PC-9 (cell line): ENCODE measurements at regions not wholly inside any gene's neighbourhood (a gene's known extent, or its start where the extent isn't known, plus 50 kb on each side); places are given as distances from the start of the nearest gene placed in this dataset.

ENCODE experiments used
- BruUV-seq: library from RNA; stranded (reverse); fragments of 400-500 nt; replicated peaks from 2 replicates; lab custom pipeline; 2021; lab: Mats Ljungman, UMichigan
- CTCF ChIA-PET: fragments of 300-600 bp; sonication (Branson Sonifier 250); formaldehyde crosslinking; loops from one replicate; lab custom pipeline; 2022; ENCODE audit warnings: antibody characterized with exemption; lab: Charles Lee
- POLR2A ChIA-PET: fragments of 300-600 bp; sonication (Branson Sonifier 250); formaldehyde crosslinking; loops from one replicate; lab custom pipeline; 2022; ENCODE audit warnings: antibody characterized with exemption; ENCODE audit not compliant: unreplicated experiment; lab: Charles Lee
- DNase-seq, 2 experiments: peaks; one replicate each; pipeline versions ENCODE4 v3.0.0 to v3.0.0-alpha.2; 2015 to 2022; ENCODE audit warnings: mixed read lengths in 1 of 2
- H2AFZ ChIP-seq: fragments of 200-600 bp; sonication (generic); 2 replicates; pipeline ENCODE4 v1.8.1; 2017; ENCODE audit warnings: antibody characterized with exemption
- H3F3A ChIP-seq: fragments of 200-600 bp; sonication (generic); 2 replicates; pipeline ENCODE4 v1.8.1; 2017; ENCODE audit warnings: antibody characterized with exemption, mild to moderate bottlenecking, low read depth; ENCODE audit not compliant: insufficient read depth
- H3K27ac ChIP-seq: fragments of 200-600 bp; sonication (generic); 2 replicates; pipeline ENCODE4 v1.6.1; 2016; ENCODE audit warnings: mixed run types
- H3K27me3 ChIP-seq: fragments of 200-600 bp; sonication (generic); 2 replicates; pipeline ENCODE4 v1.6.1; 2016; ENCODE audit warnings: low read depth, mixed run types; ENCODE audit not compliant: insufficient read depth
- H3K36me3 ChIP-seq: fragments of 200-600 bp; sonication (generic); 2 replicates; pipeline ENCODE4 v1.6.1; 2016; ENCODE audit warnings: low read depth, mixed run types
- H3K4me1 ChIP-seq: fragments of 200-600 bp; sonication (generic); replicated peaks from 2 replicates; pipeline ENCODE4 v1.6.1; 2016; ENCODE audit warnings: mixed run types; ENCODE audit not compliant: insufficient read depth
- H3K4me2 ChIP-seq: fragments of 200-600 bp; sonication (generic); 2 replicates; pipeline ENCODE4 v1.6.1; 2017; ENCODE audit warnings: mixed run types
- H3K4me3 ChIP-seq: fragments of 200-600 bp; sonication (generic); 2 replicates; pipeline ENCODE4 v1.6.1; 2016; ENCODE audit warnings: mixed run types
- H3K79me2 ChIP-seq: fragments of 200-600 bp; sonication (generic); 2 replicates; pipeline ENCODE4 v1.6.1; 2017; ENCODE audit warnings: low read depth, mixed run types
- H3K9me2 ChIP-seq: fragments of 200-600 bp; sonication (generic); 2 replicates; pipeline ENCODE4 v1.8.1; 2017; ENCODE audit warnings: mild to moderate bottlenecking; ENCODE audit not compliant: insufficient read depth
- H3K9me3 ChIP-seq: fragments of 200-600 bp; sonication (generic); 2 replicates; pipeline ENCODE4 v1.8.1; 2016; ENCODE audit warnings: low read depth; ENCODE audit not compliant: insufficient read depth
- H4K20me1 ChIP-seq: fragments of 200-600 bp; sonication (generic); 2 replicates; pipeline ENCODE4 v1.8.1; 2017; ENCODE audit not compliant: insufficient read depth
- CTCF ChIP-seq: fragments of 200-600 bp; sonication (generic); conservative IDR thresholded peaks from 2 replicates; pipeline ENCODE4 v1.6.1; 2017; ENCODE audit warnings: mixed run types, antibody characterized with exemption, mild to moderate bottlenecking, moderate library complexity
- EZH2 ChIP-seq: fragments of 200-600 bp; sonication (generic); IDR thresholded peaks from 2 replicates; pipeline ENCODE4 v1.8.0; 2017; ENCODE audit warnings: antibody characterized with exemption, low read depth
- intact Hi-C: fragments of 100-400 bp; cut with micrococcal nuclease; formaldehyde crosslinking; loops from one replicate; pipeline ENCODE4 v1.10.0; 2022; ENCODE audit not compliant: unreplicated experiment

- BruUV-seq: no TSS peak
- POLR2A ChIA-PET: interaction anchor here (0.7 kb wide), 1 partner anchor 84 kb away, joined by 7 read pairs; no protein-coding TSS in a partner anchor
- peaks cover 99% of the 10 kb centered on the region for H3K79me2 ChIP-seq
These were observed 441.9 kb downstream of the SOX9 start for GRCh38 chr17:72562615-72563188.

GRCh38 chr17:72563952-72564351 is 443.1 kb downstream of the SOX9 start:
- POLR2A ChIA-PET: no interaction called here

More at GRCh38 chr17:72562615-72563188, 441.9 kb downstream of the SOX9 start:
- intact Hi-C loops: loop anchor here (5.0 to 10.0 kb wide), 2 partner anchors 422 to 805 kb away; no protein-coding TSS in a partner anchor
- peaks cover 30% of the 10 kb centered on the region; the same call in 1 of the 2 replicates for H3F3A ChIP-seq
- H3K4me1 ChIP-seq: peaks cover 29% of the 10 kb centered on the region
- H3K4me3 ChIP-seq: no peak overlapping the region
- H3K27me3 ChIP-seq: no peaks in the 10 kb centered on the region
- CTCF ChIA-PET: interaction anchor here (0.6 to 0.7 kb wide), 3 partner anchors 58 to 161 kb away, joined by 3 to 18 read pairs (median 4); no protein-coding TSS in a partner anchor
- no peak for TF ChIP-seq CTCF
- no peak for TF ChIP-seq EZH2
- H3K27ac ChIP-seq: no peak overlapping the region
- H3K9me3 ChIP-seq: no peaks in the 10 kb centered on the region
- DNase-seq: no peak
- H4K20me1 ChIP-seq: 0 out of 2 replicates have a peak, but pooled peaks cover 3% of the 10 kb centered on the region
- no peak overlapping the region for H2AFZ ChIP-seq
- H3K4me2 ChIP-seq: no peak overlapping the region
- H3K9me2 ChIP-seq: no peaks in the 10 kb centered on the region
- no peaks in the 10 kb centered on the region for H3K36me3 ChIP-seq

DNA sequence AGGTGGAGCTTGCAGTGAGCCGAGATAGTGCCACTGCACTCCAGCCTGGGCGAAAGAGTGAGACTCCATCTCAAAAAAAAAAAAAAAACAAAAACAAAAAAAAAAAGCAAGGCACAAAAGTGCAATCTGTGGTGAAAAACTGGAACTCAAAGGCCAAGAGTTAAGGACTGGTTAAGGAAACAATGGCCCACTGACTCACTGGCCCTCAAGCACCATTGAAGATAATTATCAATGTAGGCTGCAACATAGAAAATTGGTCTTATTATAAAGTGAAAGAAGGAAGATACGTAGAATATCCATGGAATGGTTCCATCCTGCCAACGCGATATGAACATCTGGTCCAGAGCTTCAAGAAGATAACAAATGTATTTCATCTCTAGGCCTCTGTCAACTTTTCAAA is 444.2 kb downstream of the SOX9 start:
- intact Hi-C loops: loop anchor here (10.0 kb wide), 1 partner anchor 420 kb away; no protein-coding TSS in a partner anchor
- peaks cover 22% of the 10 kb centered on the region; the same call in 1 of the 2 replicates for H3F3A ChIP-seq
- H3K9me2 ChIP-seq: no peaks in the 10 kb centered on the region
- no peak overlapping the region for H3K4me2 ChIP-seq
- H3K4me3 ChIP-seq: no peak overlapping the region
- H3K27me3 ChIP-seq: no peaks in the 10 kb centered on the region
- DNase-seq: no peak
- H4K20me1 ChIP-seq: peaks cover 7% of the 10 kb centered on the region; the same call in 1 of the 2 replicates
- H2AFZ ChIP-seq: no peak overlapping the region
- no peak overlapping the region for H3K27ac ChIP-seq
- H3K9me3 ChIP-seq: no peaks in the 10 kb centered on the region
- BruUV-seq: no TSS peak
- TF ChIP-seq EZH2 (no peak), CTCF (no peak)
- H3K79me2 ChIP-seq: peaks cover 99% of the 10 kb centered on the region
- ChIA-PET POLR2A (no interaction called here), CTCF (interaction anchor here (0.5 kb wide), 1 partner anchor 626 kb away, joined by 3 read pairs; no protein-coding TSS in a partner anchor)
- H3K4me1 ChIP-seq: peaks cover 29% of the 10 kb centered on the region
- H3K36me3 ChIP-seq: no peaks in the 10 kb centered on the region

More at GRCh38 chr17:72563952-72564351, 443.1 kb downstream of the SOX9 start:
- H2AFZ ChIP-seq: no peak overlapping the region
- H3K36me3 ChIP-seq: no peaks in the 10 kb centered on the region
- no peak for DNase-seq
- TF ChIP-seq CTCF (no peak), EZH2 (no peak)
- H3K27me3 ChIP-seq: no peaks in the 10 kb centered on the region
- CTCF ChIA-PET: no interaction called here
- H3K9me3 ChIP-seq: no peaks in the 10 kb centered on the region
- peaks cover 26% of the 10 kb centered on the region; the same call in 1 of the 2 replicates for H3F3A ChIP-seq
- peaks cover 99% of the 10 kb centered on the region for H3K79me2 ChIP-seq
- H3K4me1 ChIP-seq: peaks cover 29% of the 10 kb centered on the region
- 0 out of 2 replicates have a peak, but pooled peaks cover 3% of the 10 kb centered on the region for H4K20me1 ChIP-seq
- no peak overlapping the region for H3K4me2 ChIP-seq
- H3K27ac ChIP-seq: no peak overlapping the region
- no peak overlapping the region for H3K4me3 ChIP-seq
- intact Hi-C loops: loop anchor here (5.0 to 10.0 kb wide), 2 partner anchors 421 to 803 kb away; no protein-coding TSS in a partner anchor
- no TSS peak for BruUV-seq
- H3K9me2 ChIP-seq: no peaks in the 10 kb centered on the region
